GM23338 (cell line): ENCODE measurements at regions not wholly inside any gene's neighbourhood (a gene's known extent, or its start where the extent isn't known, plus 50 kb on each side); places are given as distances from the start of the nearest gene placed in this dataset.

Source experiments
- ATAC-seq: fragments of 200-7000 bp; cut with Tn5 transposase; 3 replicates; pipeline ENCODE4 v1.9.1; 2020
- DNase-seq: peaks from one replicate; pipeline ENCODE4 v3.0.0-alpha.2; 2015; ENCODE audit warnings: low spot score
- H2AFZ ChIP-seq: fragments of 200-600 bp; sonication (generic); 2 replicates; pipeline ENCODE4 v1.8.0; 2016; ENCODE audit warnings: antibody characterized with exemption, mild to moderate bottlenecking, moderate library complexity
- H3F3A ChIP-seq: fragments of 200-600 bp; sonication (generic); replicated peaks from 2 replicates; pipeline ENCODE4 v1.8.0; 2017; ENCODE audit warnings: antibody characterized with exemption, mixed run types, low read depth
- H3K27ac ChIP-seq: fragments of 200-600 bp; sonication (generic); 2 replicates; pipeline ENCODE4 v1.6.1; 2016; ENCODE audit warnings: low read depth
- H3K27me3 ChIP-seq: fragments of 200-600 bp; sonication (generic); 2 replicates; pipeline ENCODE4 v1.8.0; 2016; ENCODE audit warnings: mild to moderate bottlenecking, mixed run types, moderate library complexity; ENCODE audit not compliant: insufficient read depth
- H3K36me3 ChIP-seq: fragments of 200-600 bp; sonication (generic); 2 replicates; pipeline ENCODE4 v1.8.0; 2016; ENCODE audit warnings: mild to moderate bottlenecking; ENCODE audit not compliant: insufficient read depth
- H3K4me1 ChIP-seq: fragments of 200-600 bp; sonication (generic); 2 replicates; pipeline ENCODE4 v1.8.0; 2016; ENCODE audit warnings: mild to moderate bottlenecking, moderate library complexity; ENCODE audit not compliant: insufficient read depth
- H3K4me2 ChIP-seq: fragments of 200-600 bp; sonication (generic); 2 replicates; pipeline ENCODE4 v1.7.1; 2017; ENCODE audit warnings: mixed run types
- H3K4me3 ChIP-seq: fragments of 200-600 bp; sonication (generic); 2 replicates; pipeline ENCODE4 v1.6.1; 2016; ENCODE audit warnings: mixed run types
- H3K79me2 ChIP-seq: fragments of 200-600 bp; sonication (generic); replicated peaks from 2 replicates; pipeline ENCODE4 v1.8.0; 2017; ENCODE audit warnings: mild to moderate bottlenecking; ENCODE audit not compliant: insufficient read depth
- H3K9me2 ChIP-seq: fragments of 200-600 bp; sonication (generic); 2 replicates; pipeline ENCODE4 v1.8.0; 2017; ENCODE audit not compliant: insufficient read depth
- H4K20me1 ChIP-seq: fragments of 200-600 bp; sonication (generic); replicated peaks from 2 replicates; pipeline ENCODE4 v1.8.0; 2017; ENCODE audit warnings: mild to moderate bottlenecking; ENCODE audit not compliant: insufficient read depth
- H3K27ac Mint-ChIP-seq: 2 replicates; pipeline ENCODE4 v1.8.0; 2020; ENCODE audit warnings: inconsistent platforms, mild to moderate bottlenecking, moderate library complexity, mixed read lengths
- H3K27me3 Mint-ChIP-seq: 3 replicates; pipeline ENCODE4 v1.8.0; 2022; ENCODE audit warnings: low read depth, mild to moderate bottlenecking, moderate library complexity, mixed read lengths, inconsistent platforms; ENCODE audit not compliant: insufficient read depth, poor library complexity
- H3K36me3 Mint-ChIP-seq: 3 replicates; pipeline ENCODE4 v1.8.0; 2021; ENCODE audit warnings: low read depth, mild to moderate bottlenecking, inconsistent platforms, moderate library complexity, mixed read lengths
- H3K4me1 Mint-ChIP-seq: 3 replicates; pipeline ENCODE4 v1.8.0; 2020; ENCODE audit warnings: mild to moderate bottlenecking, inconsistent platforms, mixed read lengths
- H3K4me3 Mint-ChIP-seq: 3 replicates; pipeline ENCODE4 v1.8.0; 2021; ENCODE audit warnings: moderate library complexity, mild to moderate bottlenecking, inconsistent platforms, mixed read lengths
- H3K9me3 Mint-ChIP-seq: 3 replicates; pipeline ENCODE4 v1.8.0; 2020; ENCODE audit warnings: moderate library complexity, mild to moderate bottlenecking, inconsistent platforms, mixed read lengths
- CREB1 ChIP-seq: fragments of 250-450 bp; sonication (Bioruptor Pico); IDR thresholded peaks from 2 replicates; pipeline ENCODE4 v1.5.0; 2020; ENCODE audit warnings: low read depth, mild to moderate bottlenecking, moderate library complexity
- CTCF ChIP-seq, 2 experiments: fragments of 200-600 bp in 1 of 2; sonication (generic) in 1 of 2; conservative IDR thresholded peaks; 2 replicates each; pipeline versions ENCODE4 v1.5.1 to v1.6.1; 2016 to 2017; ENCODE audit warnings: antibody characterized with exemption in 2 of 2, low read depth in 2 of 2, mild to moderate bottlenecking in 2 of 2, moderate library complexity in 1 of 2
- ETS1 ChIP-seq: IDR thresholded peaks from 2 replicates; pipeline ENCODE4 v1.6.1; 2016; ENCODE audit warnings: antibody characterized with exemption
- EZH2 ChIP-seq: fragments of 200-600 bp; sonication (generic); IDR thresholded peaks from one replicate; pipeline ENCODE4 v1.8.0; 2017; ENCODE audit warnings: antibody characterized with exemption, mild to moderate bottlenecking, low read depth; ENCODE audit not compliant: unreplicated experiment
- EZH2phosphoT487 ChIP-seq: fragments of 200-600 bp; sonication (generic); IDR thresholded peaks from one replicate; pipeline ENCODE4 v1.8.1; 2018; ENCODE audit warnings: antibody characterized with exemption; ENCODE audit not compliant: unreplicated experiment
- JUNB ChIP-seq: IDR thresholded peaks from one replicate; pipeline ENCODE4 v1.6.1; 2016; ENCODE audit warnings: antibody characterized with exemption; ENCODE audit not compliant: unreplicated experiment
- POLR2AphosphoS5 ChIP-seq: IDR thresholded peaks from 2 replicates; pipeline ENCODE4 v1.6.1; 2016; ENCODE audit warnings: antibody characterized with exemption, low read depth
- REST ChIP-seq: IDR thresholded peaks from one replicate; pipeline ENCODE4 v1.6.1; 2018; ENCODE audit warnings: antibody characterized with exemption; ENCODE audit not compliant: unreplicated experiment
- STAT1 ChIP-seq: IDR thresholded peaks from one replicate; pipeline ENCODE4 v1.6.1; 2016; ENCODE audit warnings: antibody characterized with exemption; ENCODE audit not compliant: unreplicated experiment
- ZNF114 ChIP-seq: fragments of 250-450 bp; sonication (Bioruptor Pico); IDR thresholded peaks from 2 replicates; pipeline ENCODE4 v1.5.0; 2020; ENCODE audit warnings: mild to moderate bottlenecking, moderate library complexity
- ZNF331 ChIP-seq: fragments of 250-450 bp; sonication (Bioruptor Pico); IDR thresholded peaks from 2 replicates; pipeline ENCODE4 v1.5.0; 2020; ENCODE audit warnings: low read depth, mild to moderate bottlenecking, moderate library complexity

GRCh38 chrX:84721416-84721815, 219.2 kb upstream of the HDX start:
- Mint-ChIP-seq H3K36me3 (no peaks in the 10 kb centered on the region), H3K27ac (no peak overlapping the region), H3K27me3 (peaks cover 2% of the 10 kb centered on the region), H3K4me3 (no peak overlapping the region), H3K9me3 (no peaks in the 10 kb centered on the region), H3K4me1 (peaks cover 3% of the 10 kb centered on the region; the same call in 1 of the 3 replicates)
- Histone ChIP-seq H3K4me1 (no peaks in the 10 kb centered on the region), H4K20me1 (no peaks in the 10 kb centered on the region), H3K27ac (no peak overlapping the region), H3K79me2 (no peaks in the 10 kb centered on the region), H3K4me3 (no peak overlapping the region), H2AFZ (no peak overlapping the region), H3K4me2 (no peak overlapping the region), H3K36me3 (no peaks in the 10 kb centered on the region), H3K27me3 (no peaks in the 10 kb centered on the region), H3K9me2 (no peaks in the 10 kb centered on the region), H3F3A (no peaks in the 10 kb centered on the region)
- ATAC-seq (no peak), DNase-seq (no peak)
- TF ChIP-seq EZH2phosphoT487 (no peak), ETS1 (no peak)

GRCh38 chrX:84724576-84724975, 222.3 kb upstream of the HDX start:
- Histone ChIP-seq H3K9me2 (no peaks in the 10 kb centered on the region), H3K36me3 (no peaks in the 10 kb centered on the region), H3F3A (no peaks in the 10 kb centered on the region), H3K27me3 (no peaks in the 10 kb centered on the region), H3K4me2 (no peak overlapping the region), H3K4me3 (no peak overlapping the region), H2AFZ (no peak overlapping the region), H3K27ac (no peak overlapping the region), H3K4me1 (no peaks in the 10 kb centered on the region), H3K79me2 (no peaks in the 10 kb centered on the region), H4K20me1 (no peaks in the 10 kb centered on the region)
- Mint-ChIP-seq H3K27me3 (peaks cover 2% of the 10 kb centered on the region), H3K36me3 (no peaks in the 10 kb centered on the region), H3K9me3 (no peaks in the 10 kb centered on the region), H3K4me3 (no peak overlapping the region), H3K4me1 (peaks cover 3% of the 10 kb centered on the region; the same call in 1 of the 3 replicates), H3K27ac (no peak overlapping the region)
- no peak for ATAC-seq
- no peak for DNase-seq
- no peak for TF ChIP-seq JUNB
- no peak for TF ChIP-seq ZNF331 (CRISPR knock-in tag)
- TF ChIP-seq ETS1, result no peak
- TF ChIP-seq CTCF (conservative IDR thresholded peaks at IDR 0.05; ENCODE audit: low read depth in 2 of 2), result no peak
- TF ChIP-seq CREB1 (CRISPR knock-in tag), result no peak
- TF ChIP-seq EZH2, result no peak
- TF ChIP-seq EZH2phosphoT487, result no peak
- TF ChIP-seq POLR2AphosphoS5, result no peak
- no peak for TF ChIP-seq REST
- TF ChIP-seq STAT1, result no peak
- no peak for TF ChIP-seq ZNF114
